Epithelial cell of esophagus (primary cell): ENCODE measurements at regions not wholly inside any gene's neighbourhood (a gene's known extent, or its start where the extent isn't known, plus 50 kb on each side); places are given as distances from the start of the nearest gene placed in this dataset.

Experiments used
- DNase-seq: peaks from one replicate; pipeline ENCODE4 v3.0.0; 2010; ENCODE audit warnings: low read depth
- H3K4me3 ChIP-seq: 2 replicates; pipeline ENCODE4 v1.5.1; 2011; ENCODE audit warnings: mild to moderate bottlenecking, low read length, control low read depth
- TF ChIP-seq, protein P1 (sequence below): IDR thresholded peaks from 2 replicates; pipeline ENCODE4 v1.5.1; 2011; ENCODE audit warnings: low read depth, mild to moderate bottlenecking, low read length, control low read depth, inconsistent platforms; ENCODE audit not compliant: insufficient read depth; ENCODE audit errors: missing control alignments

DNA sequence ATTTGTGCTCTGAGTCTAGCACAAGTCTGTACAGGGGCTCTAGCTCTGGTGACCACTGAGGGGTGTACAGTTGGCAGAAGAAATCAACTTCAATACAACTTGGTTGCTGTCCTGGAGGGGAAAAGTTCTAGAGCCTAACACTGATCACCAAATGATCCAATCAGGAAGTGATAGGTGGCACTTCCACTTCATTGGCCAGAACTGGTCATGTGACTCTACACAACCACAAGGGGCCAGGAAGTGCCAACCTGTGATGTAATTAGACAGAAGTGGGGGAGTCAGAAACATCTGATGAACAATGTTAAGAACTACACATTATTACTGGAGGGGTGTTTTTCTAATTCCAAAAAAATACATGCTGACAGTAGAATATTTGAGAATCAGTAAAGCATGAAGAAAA, 401.6 kb downstream of the VRK1 start:
- DNase-seq, result no peak
- TF ChIP-seq, protein P1, sequence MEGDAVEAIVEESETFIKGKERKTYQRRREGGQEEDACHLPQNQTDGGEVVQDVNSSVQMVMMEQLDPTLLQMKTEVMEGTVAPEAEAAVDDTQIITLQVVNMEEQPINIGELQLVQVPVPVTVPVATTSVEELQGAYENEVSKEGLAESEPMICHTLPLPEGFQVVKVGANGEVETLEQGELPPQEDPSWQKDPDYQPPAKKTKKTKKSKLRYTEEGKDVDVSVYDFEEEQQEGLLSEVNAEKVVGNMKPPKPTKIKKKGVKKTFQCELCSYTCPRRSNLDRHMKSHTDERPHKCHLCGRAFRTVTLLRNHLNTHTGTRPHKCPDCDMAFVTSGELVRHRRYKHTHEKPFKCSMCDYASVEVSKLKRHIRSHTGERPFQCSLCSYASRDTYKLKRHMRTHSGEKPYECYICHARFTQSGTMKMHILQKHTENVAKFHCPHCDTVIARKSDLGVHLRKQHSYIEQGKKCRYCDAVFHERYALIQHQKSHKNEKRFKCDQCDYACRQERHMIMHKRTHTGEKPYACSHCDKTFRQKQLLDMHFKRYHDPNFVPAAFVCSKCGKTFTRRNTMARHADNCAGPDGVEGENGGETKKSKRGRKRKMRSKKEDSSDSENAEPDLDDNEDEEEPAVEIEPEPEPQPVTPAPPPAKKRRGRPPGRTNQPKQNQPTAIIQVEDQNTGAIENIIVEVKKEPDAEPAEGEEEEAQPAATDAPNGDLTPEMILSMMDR, result no peak
- no peak overlapping the region for H3K4me3 ChIP-seq

DNA sequence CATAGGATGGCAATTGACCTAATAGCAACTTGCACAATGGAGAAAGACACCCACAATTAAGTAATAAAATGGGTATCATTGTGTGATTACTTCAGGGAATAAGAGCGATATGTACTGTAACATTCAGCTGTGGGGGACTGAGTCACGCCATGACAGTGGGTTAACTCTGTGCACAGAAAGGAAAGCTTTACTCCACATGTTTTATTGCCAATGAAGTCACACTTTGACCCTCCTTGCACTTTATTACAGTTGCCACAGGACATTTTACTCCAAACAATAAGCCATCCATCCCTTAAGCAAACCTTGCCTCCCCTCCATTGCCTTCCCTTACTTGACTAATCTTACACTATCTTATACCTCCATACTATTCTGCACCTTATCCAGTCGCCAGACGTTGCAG, 403.1 kb downstream of the VRK1 start:
- no peak for DNase-seq
- TF ChIP-seq, protein P1, result no peak
- no peak overlapping the region for H3K4me3 ChIP-seq

DNA sequence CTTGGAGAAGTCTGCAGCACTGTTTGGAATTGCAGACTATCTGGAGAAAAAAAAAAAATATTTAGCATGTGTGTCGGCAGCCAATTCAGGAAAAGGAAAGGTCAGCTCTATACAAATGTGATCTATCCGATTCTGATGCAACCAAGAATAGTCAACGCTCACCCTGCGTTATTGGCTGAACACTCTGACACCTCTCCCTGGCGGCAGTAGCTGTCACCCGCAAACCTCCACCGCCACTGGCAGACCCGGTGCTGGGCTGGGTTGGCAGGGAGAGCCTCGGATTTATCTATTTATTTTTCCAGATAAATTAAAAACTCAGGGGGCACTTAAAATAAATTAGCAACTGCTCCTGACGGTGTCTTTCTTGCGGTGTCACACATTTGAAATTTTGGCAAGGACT, 409.7 kb downstream of the VRK1 start:
- TF ChIP-seq, protein P1, result no peak
- no peak for DNase-seq
- H3K4me3 ChIP-seq, result no peak overlapping the region

DNA sequence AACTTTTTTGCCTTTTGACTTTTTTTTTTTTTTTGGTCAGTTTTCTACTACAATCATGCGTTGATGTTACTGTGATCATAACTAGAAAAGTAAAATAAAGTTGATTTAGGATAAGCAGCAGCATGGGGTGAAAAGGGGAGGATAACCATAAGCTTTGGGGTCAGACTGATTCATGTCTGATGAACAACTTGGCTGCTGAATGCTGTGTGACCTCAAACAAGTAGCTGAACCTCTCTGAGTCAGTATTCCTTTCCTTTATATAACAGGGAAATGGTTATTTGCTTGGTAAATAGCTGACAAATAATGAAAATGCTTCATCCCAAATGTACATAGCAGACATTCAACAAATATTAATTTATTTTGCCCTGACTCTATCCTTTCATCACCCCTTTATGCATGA, 413.0 kb downstream of the VRK1 start:
- no peak overlapping the region for H3K4me3 ChIP-seq
- TF ChIP-seq, protein P1, result no peak
- no peak for DNase-seq

DNA sequence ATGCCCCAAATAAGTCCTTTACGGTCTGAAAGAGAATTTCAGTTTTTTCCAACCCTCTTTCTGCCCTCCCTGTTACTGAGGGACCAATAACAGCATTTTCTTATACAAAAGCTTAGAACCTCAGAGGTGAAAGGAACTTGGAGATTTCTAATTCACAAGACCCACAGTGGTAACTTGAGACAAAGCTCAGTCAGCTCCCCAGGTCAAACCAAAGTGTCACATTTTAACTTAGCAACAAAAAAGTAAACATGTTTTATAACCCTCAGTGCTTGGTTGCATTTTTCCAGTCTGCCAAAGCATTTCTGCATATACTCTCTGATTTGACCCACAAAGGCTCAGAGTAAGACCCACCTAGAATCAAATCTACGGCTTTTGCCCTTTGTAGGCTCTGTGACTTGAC, 415.2 kb downstream of the VRK1 start:
- H3K4me3 ChIP-seq, result no peak overlapping the region
- TF ChIP-seq, protein P1, result no peak
- DNase-seq, result no peak

DNA sequence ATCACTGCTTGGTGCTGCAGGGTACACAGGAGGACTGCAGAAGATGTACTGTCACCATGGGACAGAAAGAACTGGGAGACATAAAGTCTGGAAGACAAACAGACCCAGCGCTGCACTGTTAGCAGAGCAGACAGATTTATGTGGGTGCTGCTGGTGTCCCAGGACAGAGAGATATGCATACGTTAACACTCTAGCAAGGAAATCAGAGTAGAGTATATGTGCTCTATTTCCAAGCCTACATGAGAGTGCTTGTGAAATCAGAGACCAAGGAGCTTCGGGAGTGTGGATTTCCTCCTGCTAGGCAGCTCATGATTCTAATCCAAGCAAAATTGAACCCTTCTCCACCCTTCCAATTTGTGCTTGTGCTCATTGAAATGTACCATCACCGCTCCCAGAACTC, 416.5 kb downstream of the VRK1 start:
- H3K4me3 ChIP-seq, result no peak overlapping the region
- no peak for DNase-seq
- TF ChIP-seq, protein P1, result no peak

DNA sequence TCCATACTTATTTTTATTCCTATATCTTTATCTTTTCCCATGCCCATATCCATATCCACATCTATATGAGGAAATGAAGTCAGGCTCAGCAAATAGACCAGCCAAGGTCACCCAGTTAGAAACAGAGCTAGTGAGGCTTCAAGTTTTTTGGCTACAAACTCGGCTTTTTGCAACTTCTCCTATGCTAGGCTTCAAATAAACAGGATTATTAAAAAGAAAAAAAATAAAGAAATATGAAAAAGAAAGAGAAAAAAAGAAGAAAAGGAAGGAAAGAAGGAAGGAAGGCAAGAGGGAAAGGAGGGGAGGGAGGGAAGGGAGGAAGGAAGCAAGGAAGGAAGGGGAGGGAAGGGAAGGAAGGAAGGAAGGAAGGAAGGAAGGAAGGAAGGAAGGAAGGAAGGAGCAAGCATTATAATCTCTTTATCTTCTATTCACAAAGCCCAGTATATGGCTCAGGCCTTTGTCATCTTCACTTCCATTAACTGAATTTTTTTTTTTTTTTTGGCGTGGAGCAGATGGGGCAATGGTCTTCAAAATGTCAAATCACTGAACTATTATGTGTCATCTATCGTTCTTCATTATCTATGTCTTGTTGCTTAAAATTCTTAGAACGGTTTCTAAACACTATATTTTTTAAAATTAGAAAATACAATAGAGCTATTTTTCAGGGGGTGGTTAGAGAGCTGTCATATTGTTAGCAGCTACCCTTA, 418.2 kb downstream of the VRK1 start:
- no peak overlapping the region for H3K4me3 ChIP-seq
- no peak for DNase-seq
- TF ChIP-seq, protein P1, result no peak
